ENCODE measurements at regions not wholly inside any gene's neighbourhood (a gene's known extent, or its start where the extent isn't known, plus 50 kb on each side); places are given as distances from the start of the nearest gene placed in this dataset.

GRCh38 chr3:28982906-28983305 is 298.0 kb upstream of the RBMS3 start:
- Histone ChIP-seq H3K23ac (ENCODE audit: insufficient read length) (no peak overlapping the region), H4K8ac (ENCODE audit: extremely low read depth, insufficient read depth, low read length) (no peak overlapping the region), H3K27ac (ENCODE audit: low read depth, low read length) (no peak overlapping the region), H3K56ac (replicated peaks; ENCODE audit: insufficient read length, low read depth, low read length) (no peak overlapping the region), H4K91ac (replicated peaks; ENCODE audit: insufficient read length, low read length) (no peak overlapping the region), H3K79me1 (ENCODE audit: low read depth, low read length) (no peaks in the 10 kb centered on the region), H4K5ac (ENCODE audit: insufficient read length, low read depth, low read length) (no peak overlapping the region), H3K14ac (ENCODE audit: insufficient read length) (no peak overlapping the region), H3K23me2 (ENCODE audit: low read depth, low read length) (no peaks in the 10 kb centered on the region), H3K18ac (ENCODE audit: extremely low read depth, low read length) (no peak overlapping the region), H3K79me2 (ENCODE audit: control insufficient read depth in 1 of 2, insufficient read depth in 2 of 2, low read length in 2 of 2) (no peaks in the 10 kb centered on the region), H3K4ac (replicated peaks; ENCODE audit: insufficient read length, low read depth, low read length) (no peak overlapping the region), H2BK5ac (ENCODE audit: low read depth, low read length) (no peak overlapping the region), H2BK120ac (replicated peaks; ENCODE audit: low read depth, low read length) (no peak overlapping the region), H3K36me3 (ENCODE audit: control insufficient read depth in 2 of 4, insufficient read depth in 4 of 4, low read length in 3 of 4) (no peaks in the 10 kb centered on the region), H2BK12ac (ENCODE audit: low read depth, low read length) (no peak overlapping the region), H3K9ac (replicated peaks in 1 of 4; ENCODE audit: extremely low read depth in 1 of 4, low read depth in 3 of 4, low read length in 3 of 4) (no peak overlapping the region), H3K9me3 (ENCODE audit: insufficient read depth in 2 of 2, low read depth in 1 of 2, low read length in 1 of 2) (no peaks in the 10 kb centered on the region), H2AK5ac (ENCODE audit: low read depth, low read length) (no peak overlapping the region), H2AFZ (ENCODE audit: low read length) (no peak overlapping the region), H4K20me1 (replicated peaks in 1 of 2; ENCODE audit: control insufficient read depth in 1 of 2, insufficient read depth in 2 of 2, low read length in 2 of 2) (no peaks in the 10 kb centered on the region), H3K4me2 (ENCODE audit: insufficient read depth in 1 of 2, low read depth in 2 of 2, low read length in 2 of 2) (no peak overlapping the region), H3K27me3 (replicated peaks in 1 of 4; ENCODE audit: control insufficient read depth in 3 of 4, extremely low read depth in 1 of 4, insufficient read depth in 3 of 4, low read length in 3 of 4) (no peaks in the 10 kb centered on the region), H3K4me1 (replicated peaks in 1 of 4; ENCODE audit: control insufficient read depth in 3 of 4, insufficient read depth in 4 of 4, low read length in 3 of 4) (no peaks in the 10 kb centered on the region), H3K4me3 (ENCODE audit: extremely low read depth in 1 of 4, insufficient read depth in 2 of 4, low read depth in 3 of 4, low read length in 4 of 4) (no peak overlapping the region), H2BK15ac (ENCODE audit: low read length) (no peak overlapping the region), H2BK20ac (ENCODE audit: low read length) (no peak overlapping the region)
- CTCF ChIA-PET (ENCODE audit: partially characterized antibody), result no interaction called here
- POLR2A ChIA-PET (ENCODE audit: partially characterized antibody), result no interaction called here
- FAIRE-seq (no peak), DNase-seq (ENCODE audit: low read depth in 1 of 2, low spot score in 2 of 2) (no peak)
- 94% methylated on average over 2 of the region's 2 CpGs; no CpG with 5 or more reads in 1 of the 2 experiments for WGBS, 2 experiments (ENCODE audit: extremely low coverage in 1 of 2, insufficient coverage in 1 of 2, insufficient read length in 1 of 2, insufficient replicate concordance in 2 of 2, low coverage in 1 of 2, low lambda C conversion rate in 2 of 2, missing lambda C conversion rate in 1 of 2)
- TF ChIP-seq TAF7 (optimal IDR thresholded peaks at IDR 0.05; ENCODE audit: borderline replicate concordance, low read depth, low read length) (no peak), EP300 (IDR thresholded peaks at IDR 0.05; ENCODE audit: borderline replicate concordance in 1 of 2, low read depth in 2 of 2, low read length in 2 of 2) (no peak), CBX5 (IDR thresholded peaks at IDR 0.05; ENCODE audit: low read depth, low read length) (no peak), CBX8 (IDR thresholded peaks at IDR 0.05; ENCODE audit: borderline replicate concordance, low read depth, low read length) (no peak), JUN (IDR thresholded peaks at IDR 0.05; ENCODE audit: low read depth, low read length) (no peak), RAD21 (IDR thresholded peaks at IDR 0.05 in 1 of 2, conservative IDR thresholded peaks at IDR 0.05 in 1 of 2; ENCODE audit: low read depth in 2 of 2, low read length in 2 of 2) (no peak), MAX (IDR thresholded peaks at IDR 0.05) (no peak), HDAC6 (IDR thresholded peaks at IDR 0.05; ENCODE audit: low read depth, low read length) (no peak), KDM5A (IDR thresholded peaks at IDR 0.05; ENCODE audit: low read length) (no peak), JUND (IDR thresholded peaks at IDR 0.05; ENCODE audit: low read length) (no peak), SIX5 (IDR thresholded peaks at IDR 0.05; ENCODE audit: low read depth, low read length) (no peak), GTF2F1 (IDR thresholded peaks at IDR 0.05; ENCODE audit: borderline replicate concordance, low read depth, low read length) (no peak), ZNF274 (IDR thresholded peaks at IDR 0.05; ENCODE audit: borderline replicate concordance, extremely low read depth, low read length) (no peak)
- TF ChIP-seq, protein P1, sequence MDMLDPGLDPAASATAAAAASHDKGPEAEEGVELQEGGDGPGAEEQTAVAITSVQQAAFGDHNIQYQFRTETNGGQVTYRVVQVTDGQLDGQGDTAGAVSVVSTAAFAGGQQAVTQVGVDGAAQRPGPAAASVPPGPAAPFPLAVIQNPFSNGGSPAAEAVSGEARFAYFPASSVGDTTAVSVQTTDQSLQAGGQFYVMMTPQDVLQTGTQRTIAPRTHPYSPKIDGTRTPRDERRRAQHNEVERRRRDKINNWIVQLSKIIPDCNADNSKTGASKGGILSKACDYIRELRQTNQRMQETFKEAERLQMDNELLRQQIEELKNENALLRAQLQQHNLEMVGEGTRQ (IDR thresholded peaks at IDR 0.05; ENCODE audit: low read length), result no peak

Measured in H1 (cell line).